ENCODE measurements at regions not wholly inside any gene's neighbourhood (a gene's known extent, or its start where the extent isn't known, plus 50 kb on each side); places are given as distances from the start of the nearest gene placed in this dataset.

GRCh38 chr9:106400950-106401349, 462.0 kb upstream of the ZNF462 start:
- TF ChIP-seq CTCF (IDR thresholded peaks at IDR 0.05; ENCODE audit: poor library complexity) (no peak), EZH2 (IDR thresholded peaks at IDR 0.05; ENCODE audit: borderline replicate concordance) (no peak)

Data from hepatocyte (in vitro differentiated cells).